IPS-18a (cell line): ENCODE measurements at regions not wholly inside any gene's neighbourhood (a gene's known extent, or its start where the extent isn't known, plus 50 kb on each side); places are given as distances from the start of the nearest gene placed in this dataset.

Experiments used
- H3K27ac ChIP-seq: one replicate; pipeline ENCODE4 v1.5.1; 2013; ENCODE audit warnings: low read length
- H3K27me3 ChIP-seq: one replicate; pipeline ENCODE4 v1.6.1; 2013; ENCODE audit warnings: mild to moderate bottlenecking, low read length; ENCODE audit not compliant: control insufficient read depth, insufficient read depth
- H3K36me3 ChIP-seq: one replicate; pipeline ENCODE4 v1.6.1; 2013; ENCODE audit warnings: low read depth, low read length; ENCODE audit not compliant: control insufficient read depth
- H3K4me1 ChIP-seq: one replicate; pipeline ENCODE4 v1.6.1; 2013; ENCODE audit warnings: low read depth, low read length; ENCODE audit not compliant: control insufficient read depth
- H3K4me3 ChIP-seq: one replicate; pipeline ENCODE4 v1.5.1; 2013; ENCODE audit warnings: low read length
- H3K9ac ChIP-seq: one replicate; pipeline ENCODE4 v1.6.1; 2013; ENCODE audit warnings: mild to moderate bottlenecking, low read length, moderate library complexity
- H3K9me3 ChIP-seq: one replicate; pipeline ENCODE4 v1.6.1; 2013; ENCODE audit warnings: low read depth, low read length; ENCODE audit not compliant: control insufficient read depth

- H3K4me1 ChIP-seq = peaks cover 25% of the 10 kb centered on the region
- no peaks in the 10 kb centered on the region for H3K27me3 ChIP-seq
- no peaks in the 10 kb centered on the region for H3K36me3 ChIP-seq
- H3K9ac ChIP-seq = no peak overlapping the region
- no peak overlapping the region for H3K27ac ChIP-seq
- no peak overlapping the region for H3K4me3 ChIP-seq
- no peaks in the 10 kb centered on the region for H3K9me3 ChIP-seq
Observed at GRCh38 chr11:37503411-37504059, 905.5 kb upstream of the RAG2 start.

DNA sequence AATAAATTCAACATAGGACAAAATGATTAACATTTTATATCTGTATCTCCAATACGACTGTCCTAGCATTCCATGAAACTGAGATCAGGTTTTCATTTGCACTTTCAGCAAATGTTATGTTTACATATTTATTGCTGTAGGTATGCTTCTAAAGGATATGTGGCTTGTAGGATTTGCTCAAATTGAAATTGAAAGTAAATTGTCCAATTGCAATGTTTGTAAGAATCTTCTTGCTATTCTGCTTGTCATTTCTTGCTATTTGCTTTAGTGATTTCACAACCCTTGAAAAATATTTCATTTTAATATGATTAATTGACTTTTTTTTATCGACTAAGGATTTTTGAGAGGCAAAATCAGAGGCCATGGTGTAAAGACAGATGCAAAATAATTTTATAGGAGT is 904.2 kb upstream of the RAG2 start:
- no peaks in the 10 kb centered on the region for H3K27me3 ChIP-seq
- peaks cover 25% of the 10 kb centered on the region for H3K4me1 ChIP-seq
- H3K9me3 ChIP-seq = no peaks in the 10 kb centered on the region
- H3K9ac ChIP-seq = no peak overlapping the region
- no peaks in the 10 kb centered on the region for H3K36me3 ChIP-seq
- H3K27ac ChIP-seq = no peak overlapping the region
- H3K4me3 ChIP-seq = no peak overlapping the region

- Histone ChIP-seq H3K36me3 (no peaks in the 10 kb centered on the region), H3K4me1 (peaks cover 17% of the 10 kb centered on the region), H3K9me3 (no peaks in the 10 kb centered on the region), H3K9ac (no peak overlapping the region), H3K4me3 (no peak overlapping the region), H3K27ac (no peak overlapping the region), H3K27me3 (no peaks in the 10 kb centered on the region)
Observed at GRCh38 chr11:37500425-37500824, 902.4 kb upstream of the RAG2 start.

- H3K9me3 ChIP-seq = no peaks in the 10 kb centered on the region
- no peak overlapping the region for H3K9ac ChIP-seq
- H3K36me3 ChIP-seq = no peaks in the 10 kb centered on the region
- H3K4me3 ChIP-seq = no peak overlapping the region
- H3K27ac ChIP-seq = no peak overlapping the region
- no peaks in the 10 kb centered on the region for H3K27me3 ChIP-seq
- H3K4me1 ChIP-seq = no peaks in the 10 kb centered on the region
Observed at GRCh38 chr11:37497326-37497725, 899.3 kb upstream of the RAG2 start.

- Histone ChIP-seq H3K36me3 (no peaks in the 10 kb centered on the region), H3K27me3 (no peaks in the 10 kb centered on the region), H3K27ac (no peak overlapping the region), H3K4me1 (no peaks in the 10 kb centered on the region), H3K9me3 (no peaks in the 10 kb centered on the region), H3K9ac (no peak overlapping the region), H3K4me3 (no peak overlapping the region)
Observed at GRCh38 chr11:37496201-37496600, 898.2 kb upstream of the RAG2 start.

- no peaks in the 10 kb centered on the region for H3K4me1 ChIP-seq
- no peak overlapping the region for H3K4me3 ChIP-seq
- H3K27me3 ChIP-seq = no peaks in the 10 kb centered on the region
- H3K36me3 ChIP-seq = no peaks in the 10 kb centered on the region
- no peak overlapping the region for H3K9ac ChIP-seq
- no peak overlapping the region for H3K27ac ChIP-seq
- no peaks in the 10 kb centered on the region for H3K9me3 ChIP-seq
Observed at GRCh38 chr11:37484298-37484697, 886.3 kb upstream of the RAG2 start.

GRCh38 chr11:37483761-37484160 is 885.7 kb upstream of the RAG2 start:
- no peak overlapping the region for H3K4me3 ChIP-seq
- no peaks in the 10 kb centered on the region for H3K4me1 ChIP-seq
- H3K36me3 ChIP-seq = no peaks in the 10 kb centered on the region
- no peaks in the 10 kb centered on the region for H3K9me3 ChIP-seq
- no peak overlapping the region for H3K27ac ChIP-seq
- H3K27me3 ChIP-seq = no peaks in the 10 kb centered on the region
- no peak overlapping the region for H3K9ac ChIP-seq

- Histone ChIP-seq H3K27ac (no peak overlapping the region), H3K9ac (no peak overlapping the region), H3K36me3 (no peaks in the 10 kb centered on the region), H3K4me3 (no peak overlapping the region), H3K27me3 (no peaks in the 10 kb centered on the region), H3K4me1 (no peaks in the 10 kb centered on the region), H3K9me3 (no peaks in the 10 kb centered on the region)
Observed at GRCh38 chr11:37474889-37475288, 876.9 kb upstream of the RAG2 start.

- H3K4me3 ChIP-seq = no peak overlapping the region
- no peaks in the 10 kb centered on the region for H3K36me3 ChIP-seq
- no peaks in the 10 kb centered on the region for H3K27me3 ChIP-seq
- H3K4me1 ChIP-seq = no peaks in the 10 kb centered on the region
- no peaks in the 10 kb centered on the region for H3K9me3 ChIP-seq
- no peak overlapping the region for H3K9ac ChIP-seq
- no peak overlapping the region for H3K27ac ChIP-seq
Observed at GRCh38 chr11:37468344-37468743, 870.3 kb upstream of the RAG2 start.

DNA sequence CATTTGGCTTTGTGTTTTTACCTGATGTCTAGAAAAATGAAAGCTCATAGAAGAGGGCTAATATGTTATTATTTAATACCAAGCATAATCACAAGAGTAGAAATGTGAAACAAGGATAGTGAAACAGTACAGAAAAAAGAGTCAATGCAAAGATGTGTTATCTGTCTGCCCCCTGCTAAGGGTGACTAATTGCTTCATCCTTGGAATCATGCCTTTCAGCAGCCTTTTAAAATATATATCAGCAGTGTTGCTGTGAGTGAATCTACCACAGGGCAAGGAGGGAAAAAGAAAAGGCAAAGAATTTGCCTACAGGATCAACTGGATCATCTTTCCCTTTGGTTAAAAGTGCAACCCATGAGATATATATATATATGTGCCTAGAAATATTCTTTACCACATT is 867.2 kb upstream of the RAG2 start:
- Histone ChIP-seq H3K36me3 (no peaks in the 10 kb centered on the region), H3K9me3 (no peaks in the 10 kb centered on the region), H3K27ac (no peak overlapping the region), H3K9ac (no peak overlapping the region), H3K4me3 (no peak overlapping the region), H3K27me3 (no peaks in the 10 kb centered on the region), H3K4me1 (no peaks in the 10 kb centered on the region)

GRCh38 chr11:37459456-37459855 is 861.4 kb upstream of the RAG2 start:
- H3K27me3 ChIP-seq = no peaks in the 10 kb centered on the region
- no peak overlapping the region for H3K27ac ChIP-seq
- H3K4me1 ChIP-seq = no peaks in the 10 kb centered on the region
- H3K36me3 ChIP-seq = no peaks in the 10 kb centered on the region
- no peak overlapping the region for H3K4me3 ChIP-seq
- H3K9me3 ChIP-seq = no peaks in the 10 kb centered on the region
- no peak overlapping the region for H3K9ac ChIP-seq

DNA sequence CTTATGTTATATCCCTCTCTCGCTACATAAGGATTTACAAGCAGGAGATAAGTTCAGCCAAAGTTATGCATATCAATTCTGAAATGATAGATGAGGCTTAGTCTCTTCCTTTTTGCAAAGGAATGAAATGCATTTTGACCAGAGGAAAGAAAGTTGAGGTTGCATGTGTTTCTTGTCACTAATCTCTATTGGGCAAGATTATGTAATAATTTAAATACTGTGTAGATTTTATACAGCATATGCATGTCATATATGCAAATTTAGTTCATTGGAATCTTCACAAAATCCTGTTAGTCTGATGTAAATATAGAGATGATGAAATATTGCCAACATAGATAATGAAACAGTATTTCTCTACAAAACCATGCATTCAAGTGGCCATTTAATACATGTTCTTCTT is 858.7 kb upstream of the RAG2 start:
- no peak overlapping the region for H3K9ac ChIP-seq
- H3K4me3 ChIP-seq = no peak overlapping the region
- H3K27me3 ChIP-seq = no peaks in the 10 kb centered on the region
- H3K27ac ChIP-seq = no peak overlapping the region
- no peaks in the 10 kb centered on the region for H3K4me1 ChIP-seq
- H3K9me3 ChIP-seq = no peaks in the 10 kb centered on the region
- no peaks in the 10 kb centered on the region for H3K36me3 ChIP-seq
